OCI-LY1 (cell line): ENCODE measurements at regions not wholly inside any gene's neighbourhood (a gene's known extent, or its start where the extent isn't known, plus 50 kb on each side); places are given as distances from the start of the nearest gene placed in this dataset.

ENCODE experiments used
- H2AFZ ChIP-seq: fragments of 200-600 bp; sonication (generic), shearing (Covaris generic); 2 replicates; pipeline ENCODE4 v1.6.0; 2014; ENCODE audit warnings: antibody characterized with exemption, mild to moderate bottlenecking, low read length
- H3F3A ChIP-seq: fragments of 200-600 bp; sonication (generic), shearing (Covaris generic); 2 replicates; pipeline ENCODE4 v1.6.0; 2014; ENCODE audit warnings: mild to moderate bottlenecking, antibody characterized with exemption, low read length, moderate library complexity; ENCODE audit not compliant: insufficient read depth
- H3K27ac ChIP-seq: fragments of 200-600 bp; sonication (generic); 2 replicates; pipeline ENCODE4 v1.5.1; 2014; ENCODE audit warnings: low read length, mixed run types, mild to moderate bottlenecking, low read depth; ENCODE audit not compliant: poor library complexity, severe bottlenecking
- H3K27me3 ChIP-seq: fragments of 200-600 bp; sonication (generic); 2 replicates; pipeline ENCODE4 v1.6.0; 2014; ENCODE audit warnings: antibody characterized with exemption, mild to moderate bottlenecking, low read length, moderate library complexity; ENCODE audit not compliant: insufficient read depth
- H3K36me3 ChIP-seq: fragments of 200-600 bp; sonication (generic); 2 replicates; pipeline ENCODE4 v1.6.1; 2014; ENCODE audit warnings: mild to moderate bottlenecking, antibody characterized with exemption, low read length, moderate library complexity, mixed read lengths; ENCODE audit not compliant: insufficient read depth
- H3K4me1 ChIP-seq: fragments of 200-600 bp; sonication (generic); 2 replicates; pipeline ENCODE4 v1.5.1; 2014; ENCODE audit warnings: mild to moderate bottlenecking, low read length, moderate library complexity; ENCODE audit not compliant: insufficient read depth, severe bottlenecking
- H3K4me2 ChIP-seq: fragments of 200-600 bp; sonication (generic), shearing (Covaris generic); 2 replicates; pipeline ENCODE4 v1.6.1; 2014; ENCODE audit warnings: low read length
- H3K4me3 ChIP-seq: fragments of 200-600 bp; sonication (generic); 2 replicates; pipeline ENCODE4 v1.5.1; 2014; ENCODE audit warnings: low read length, low read depth, mild to moderate bottlenecking, mixed read lengths; ENCODE audit not compliant: poor library complexity, severe bottlenecking
- H3K79me2 ChIP-seq: fragments of 200-600 bp; shearing (Covaris generic); 2 replicates; pipeline ENCODE4 v1.6.1; 2016; ENCODE audit warnings: mixed run types, low read length, mixed read lengths; ENCODE audit not compliant: insufficient read depth
- H3K9ac ChIP-seq: fragments of 200-600 bp; sonication (generic), shearing (Covaris generic); 2 replicates; pipeline ENCODE4 v1.6.1; 2014; ENCODE audit warnings: mild to moderate bottlenecking, low read length, mixed read lengths
- H3K9me2 ChIP-seq: fragments of 200-600 bp; sonication (generic), shearing (Covaris generic); 2 replicates; pipeline ENCODE4 v1.6.1; 2014; ENCODE audit warnings: low read depth, mild to moderate bottlenecking, low read length, mixed read lengths
- H3K9me3 ChIP-seq: fragments of 200-600 bp; shearing (Covaris generic); 2 replicates; pipeline ENCODE4 v1.6.1; 2014; ENCODE audit warnings: low read length, mixed read lengths
- H4K20me1 ChIP-seq: fragments of 200-600 bp; sonication (generic), shearing (Covaris generic); 2 replicates; pipeline ENCODE4 v1.6.0; 2016; ENCODE audit warnings: mild to moderate bottlenecking, low read length; ENCODE audit not compliant: insufficient read depth
- EZH2 ChIP-seq: fragments of 200-600 bp; sonication (generic), shearing (Covaris generic); IDR thresholded peaks from 2 replicates; pipeline ENCODE4 v1.8.0; 2017; ENCODE audit warnings: borderline replicate concordance, mixed run types, mild to moderate bottlenecking, antibody characterized with exemption, low read length, moderate library complexity, mixed read lengths
- TF ChIP-seq, protein P1 (sequence below): fragments of 200-600 bp; sonication (generic), shearing (Covaris generic); IDR thresholded peaks from 2 replicates; pipeline ENCODE4 v1.5.1; 2017; ENCODE audit warnings: mild to moderate bottlenecking, antibody characterized with exemption, low read length, moderate library complexity, mixed read lengths

DNA sequence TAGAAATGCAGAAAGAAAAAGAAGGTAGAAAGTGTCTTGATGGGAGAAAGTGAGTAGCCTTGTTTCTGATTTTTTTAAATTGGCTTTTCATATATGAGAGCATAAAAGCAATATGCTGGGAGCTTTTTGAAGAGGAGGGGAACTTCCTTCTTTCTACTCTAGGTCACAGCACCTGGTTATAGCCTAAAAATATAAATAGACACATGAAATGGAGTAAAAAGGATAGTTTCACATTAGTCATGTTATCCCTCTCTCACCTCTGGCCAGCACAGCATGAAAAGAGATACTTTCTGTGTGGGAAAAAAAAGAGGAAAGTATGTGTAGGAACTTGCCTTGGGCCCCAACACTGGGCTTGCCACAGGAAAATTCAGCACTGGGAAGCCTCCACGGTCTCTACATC is 292.2 kb upstream of the ZWINT start:
- Histone ChIP-seq H3K79me2 (no peaks in the 10 kb centered on the region), H3K9ac (no peak overlapping the region), H3K4me3 (no peak overlapping the region), H3K27ac (no peak overlapping the region), H3K9me3 (peaks cover 11% of the 10 kb centered on the region; the same call in 1 of the 2 replicates), H3K36me3 (no peaks in the 10 kb centered on the region; the same call in 1 of the 2 replicates), H3F3A (no peaks in the 10 kb centered on the region), H3K4me1 (no peaks in the 10 kb centered on the region), H4K20me1 (no peaks in the 10 kb centered on the region), H3K4me2 (no peak overlapping the region), H3K9me2 (no peaks in the 10 kb centered on the region), H2AFZ (no peak overlapping the region), H3K27me3 (no peaks in the 10 kb centered on the region)
- TF ChIP-seq, protein P1, sequence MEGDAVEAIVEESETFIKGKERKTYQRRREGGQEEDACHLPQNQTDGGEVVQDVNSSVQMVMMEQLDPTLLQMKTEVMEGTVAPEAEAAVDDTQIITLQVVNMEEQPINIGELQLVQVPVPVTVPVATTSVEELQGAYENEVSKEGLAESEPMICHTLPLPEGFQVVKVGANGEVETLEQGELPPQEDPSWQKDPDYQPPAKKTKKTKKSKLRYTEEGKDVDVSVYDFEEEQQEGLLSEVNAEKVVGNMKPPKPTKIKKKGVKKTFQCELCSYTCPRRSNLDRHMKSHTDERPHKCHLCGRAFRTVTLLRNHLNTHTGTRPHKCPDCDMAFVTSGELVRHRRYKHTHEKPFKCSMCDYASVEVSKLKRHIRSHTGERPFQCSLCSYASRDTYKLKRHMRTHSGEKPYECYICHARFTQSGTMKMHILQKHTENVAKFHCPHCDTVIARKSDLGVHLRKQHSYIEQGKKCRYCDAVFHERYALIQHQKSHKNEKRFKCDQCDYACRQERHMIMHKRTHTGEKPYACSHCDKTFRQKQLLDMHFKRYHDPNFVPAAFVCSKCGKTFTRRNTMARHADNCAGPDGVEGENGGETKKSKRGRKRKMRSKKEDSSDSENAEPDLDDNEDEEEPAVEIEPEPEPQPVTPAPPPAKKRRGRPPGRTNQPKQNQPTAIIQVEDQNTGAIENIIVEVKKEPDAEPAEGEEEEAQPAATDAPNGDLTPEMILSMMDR: no peak
- no peak for TF ChIP-seq EZH2

DNA sequence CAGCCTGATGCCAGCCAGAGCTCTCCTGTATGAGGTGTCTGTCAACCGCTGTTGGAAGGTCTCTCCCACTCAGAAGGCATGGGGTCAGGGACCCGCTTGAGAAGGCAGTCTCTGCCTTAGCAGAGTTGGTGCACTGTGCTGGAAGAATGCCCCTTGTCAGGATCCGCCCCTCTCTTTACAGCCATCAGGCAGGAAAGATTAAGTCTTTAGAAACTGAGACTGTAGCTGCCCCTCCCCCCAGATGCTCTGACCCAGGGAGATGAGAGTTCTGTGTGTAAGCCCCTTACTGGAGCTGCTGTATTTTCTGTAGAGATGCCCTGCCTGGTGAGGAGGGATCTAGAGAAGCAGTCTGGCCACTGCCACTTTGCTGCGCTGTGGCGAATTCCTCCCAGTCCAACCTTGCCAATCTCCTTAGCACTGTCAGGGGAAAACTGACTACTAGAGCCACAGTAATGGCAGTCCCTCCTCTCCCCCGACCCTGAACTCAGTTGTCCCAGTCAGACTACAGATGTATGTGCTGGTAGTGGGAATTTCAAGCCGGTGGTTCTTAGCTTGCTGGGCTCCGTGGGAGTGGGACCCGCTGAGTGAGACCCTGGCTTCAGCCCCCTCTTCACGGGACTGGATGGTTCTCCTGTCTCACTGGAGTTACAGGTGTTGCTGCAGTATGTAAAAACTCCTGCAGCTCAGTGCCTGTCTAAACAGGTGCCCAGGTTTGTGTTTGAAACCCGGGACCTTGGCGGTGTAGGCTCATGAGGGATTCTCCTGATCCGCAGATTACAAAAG is 285.5 kb upstream of the ZWINT start:
- H3K9ac ChIP-seq: no peak overlapping the region
- no peaks in the 10 kb centered on the region for H3K9me2 ChIP-seq
- H2AFZ ChIP-seq: no peak overlapping the region
- no peaks in the 10 kb centered on the region for H3K9me3 ChIP-seq
- H3K27ac ChIP-seq: no peak overlapping the region
- TF ChIP-seq, protein P1: no peak
- TF ChIP-seq EZH2: no peak
- no peaks in the 10 kb centered on the region for H3K79me2 ChIP-seq
- no peak overlapping the region for H3K4me3 ChIP-seq
- no peak overlapping the region for H3K4me2 ChIP-seq
- H3K27me3 ChIP-seq: no peaks in the 10 kb centered on the region
- H3K4me1 ChIP-seq: no peaks in the 10 kb centered on the region
- no peaks in the 10 kb centered on the region for H4K20me1 ChIP-seq
- H3K36me3 ChIP-seq: no peaks in the 10 kb centered on the region
- no peaks in the 10 kb centered on the region for H3F3A ChIP-seq

DNA sequence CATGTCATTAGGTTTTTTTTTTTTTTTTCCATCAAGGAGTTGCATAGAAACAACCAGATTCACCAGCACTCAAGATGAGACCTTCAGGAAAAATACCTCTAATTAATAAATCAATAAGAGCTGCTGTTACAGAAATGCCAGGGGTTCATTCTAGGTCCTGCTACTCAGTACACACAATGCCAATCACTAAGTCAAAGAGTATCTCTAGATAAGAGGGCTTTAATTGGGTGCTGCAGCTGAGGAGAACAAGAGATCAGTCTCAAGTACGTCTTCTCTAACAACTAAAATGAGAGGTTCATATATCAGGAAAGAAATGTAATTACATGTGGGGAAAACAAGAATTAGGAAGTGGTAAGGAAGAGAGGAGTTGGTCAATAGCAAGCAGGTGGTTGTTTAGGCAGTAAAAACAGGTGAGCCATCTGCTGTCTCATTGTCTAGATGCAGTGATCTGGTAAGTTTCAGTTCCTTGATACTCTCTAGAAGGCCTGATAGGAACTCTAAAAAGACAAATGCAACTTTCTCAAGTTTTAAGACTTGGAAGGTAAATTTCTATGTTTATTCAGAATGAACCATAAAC is 272.9 kb upstream of the ZWINT start:
- H3K9me3 ChIP-seq: peaks cover 5% of the 10 kb centered on the region; the same call in 1 of the 2 replicates
- no peaks in the 10 kb centered on the region for H3K9me2 ChIP-seq
- H3F3A ChIP-seq: peaks cover 6% of the 10 kb centered on the region; the same call in 1 of the 2 replicates
- no peak overlapping the region for H2AFZ ChIP-seq
- H3K36me3 ChIP-seq: no peaks in the 10 kb centered on the region; the same call in 1 of the 2 replicates
- H3K79me2 ChIP-seq: no peaks in the 10 kb centered on the region
- H3K4me2 ChIP-seq: peak overlapping the region; percentile 51
- H3K27ac ChIP-seq: peak overlapping the region; percentile 98
- peaks cover 50% of the 10 kb centered on the region for H3K4me1 ChIP-seq
- TF ChIP-seq, protein P1: no peak
- no peak for TF ChIP-seq EZH2
- peak overlapping the region; percentile 13 for H3K4me3 ChIP-seq
- H4K20me1 ChIP-seq: no peaks in the 10 kb centered on the region
- H3K9ac ChIP-seq: peak overlapping the region; percentile 50
- H3K27me3 ChIP-seq: no peaks in the 10 kb centered on the region
